ENCODE measurements at regions not wholly inside any gene's neighbourhood (a gene's known extent, or its start where the extent isn't known, plus 50 kb on each side); places are given as distances from the start of the nearest gene placed in this dataset.

- TF ChIP-seq CTCF (IDR thresholded peaks at IDR 0.05; ENCODE audit: low read length): no peak
- no peak for TF ChIP-seq EZH2 (IDR thresholded peaks at IDR 0.05; ENCODE audit: borderline replicate concordance, low read length)
Measured at GRCh38 chrX:82692991-82693390, 815.1 kb upstream of the POU3F4 start.
